HG02870 (cell line): ENCODE measurements at regions not wholly inside any gene's neighbourhood (a gene's known extent, or its start where the extent isn't known, plus 50 kb on each side); places are given as distances from the start of the nearest gene placed in this dataset.
"Not testable (repeated sequence)": the region's sequence is repeated elsewhere in the genome, so short reads cannot be mapped to it uniquely, and the experiment has no call there.

Source experiments
- ATAC-seq: cut with Tn5 transposase; IDR thresholded peaks from one replicate; pipeline ENCODE4 v1.9.1; 2021; ENCODE audit warnings: mild to moderate bottlenecking, moderate library complexity; ENCODE audit not compliant: unreplicated experiment

DNA sequence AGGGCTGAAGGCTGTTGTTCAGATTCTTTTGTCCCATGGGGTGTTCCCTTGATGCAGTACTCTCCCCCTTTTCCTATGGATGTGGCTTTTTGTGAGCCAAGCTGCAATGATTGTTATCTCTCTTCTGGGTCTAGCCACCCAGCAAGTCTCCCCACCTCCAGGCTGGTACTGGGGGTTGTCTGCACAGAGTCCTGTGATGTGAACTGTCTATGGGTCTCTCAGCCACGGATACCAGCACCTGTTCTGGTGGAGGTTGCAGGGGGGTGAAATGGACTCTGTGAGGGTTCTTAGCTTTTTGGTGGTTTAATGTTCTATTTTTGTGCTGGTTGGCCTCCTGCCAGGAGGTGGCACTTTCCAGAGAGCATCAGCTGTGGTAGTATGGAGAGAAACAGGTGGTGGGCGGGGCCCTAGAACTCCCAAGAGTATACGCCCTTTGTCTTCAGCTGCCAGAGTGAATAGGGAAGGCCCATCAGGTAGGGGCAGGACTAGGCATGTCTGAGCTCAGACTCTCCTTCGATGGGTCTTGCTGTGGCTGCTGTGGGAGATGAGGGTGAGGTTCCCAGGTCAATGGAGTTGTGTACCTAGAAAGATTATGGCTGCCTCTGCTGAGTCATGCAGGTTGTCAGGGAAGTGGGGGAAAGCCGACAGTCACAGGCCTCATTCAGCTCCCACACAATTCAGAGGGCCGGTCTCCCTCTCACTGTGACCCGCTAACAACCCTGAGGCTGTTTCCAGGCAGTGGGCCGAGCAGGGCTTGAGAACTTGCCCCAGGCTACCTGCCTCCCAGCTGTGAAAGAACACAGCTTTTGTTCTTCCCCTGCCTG lies 87.4 kb downstream of the DLEU7 start:
- not testable (repeated sequence) for ATAC-seq

DNA sequence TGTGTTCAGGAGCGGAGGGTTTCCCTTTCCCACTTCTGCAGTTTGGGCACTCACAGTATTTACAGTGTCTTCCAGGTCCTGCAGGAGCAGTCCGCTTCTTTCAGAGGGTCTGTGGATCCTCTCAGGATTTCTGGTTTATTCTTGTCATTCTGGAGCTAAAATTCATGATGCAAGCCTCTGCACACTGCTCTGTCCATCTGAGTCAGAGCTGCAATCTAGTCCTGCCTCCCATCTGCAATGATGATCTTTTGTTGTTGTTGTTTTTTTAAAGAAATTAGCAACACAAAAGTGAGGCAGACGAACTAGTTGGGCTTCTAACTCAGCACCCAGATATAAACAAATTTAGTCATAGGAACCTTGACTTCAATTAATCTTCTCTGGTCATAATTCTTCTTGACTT lies 86.5 kb downstream of the DLEU7 start:
- no peak for ATAC-seq

DNA sequence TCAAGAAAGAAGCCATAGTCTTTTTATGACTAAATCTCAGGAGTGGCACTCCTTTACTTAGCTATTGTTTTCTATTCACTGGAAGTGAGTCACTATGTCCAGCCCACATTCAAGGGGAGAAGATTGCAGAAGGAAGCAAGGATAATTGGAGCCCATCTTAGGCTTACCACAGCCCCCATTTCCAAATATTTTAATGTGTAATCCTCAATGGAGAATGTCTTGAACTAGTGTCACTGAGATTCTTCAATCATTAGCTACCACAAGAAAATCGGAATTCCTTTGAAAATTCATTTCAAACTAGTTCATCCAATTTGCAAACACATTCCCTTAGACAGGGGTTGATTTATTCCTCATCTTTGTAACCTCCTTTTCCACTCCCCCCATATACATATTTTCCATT lies 84.7 kb downstream of the DLEU7 start:
- no peak for ATAC-seq

DNA sequence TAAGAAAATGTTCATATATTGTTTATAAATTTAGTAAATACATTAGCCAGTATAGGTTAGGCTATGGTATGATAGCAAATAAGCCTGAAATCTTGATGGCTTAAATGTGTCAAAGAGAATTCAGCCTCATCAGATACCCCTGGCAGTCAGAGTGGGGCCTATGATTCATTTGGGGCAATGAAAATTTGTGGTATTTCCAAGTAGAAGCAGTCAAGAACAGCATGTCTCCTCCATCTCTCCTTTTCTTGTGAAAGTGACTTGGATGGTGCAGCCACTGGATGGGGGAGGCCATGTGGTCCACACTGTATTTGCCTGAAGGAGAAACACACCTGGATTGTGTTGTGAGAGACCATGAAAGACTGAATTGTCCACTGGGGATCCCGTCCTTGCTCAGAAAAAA lies 82.7 kb downstream of the DLEU7 start:
- ATAC-seq: no peak

DNA sequence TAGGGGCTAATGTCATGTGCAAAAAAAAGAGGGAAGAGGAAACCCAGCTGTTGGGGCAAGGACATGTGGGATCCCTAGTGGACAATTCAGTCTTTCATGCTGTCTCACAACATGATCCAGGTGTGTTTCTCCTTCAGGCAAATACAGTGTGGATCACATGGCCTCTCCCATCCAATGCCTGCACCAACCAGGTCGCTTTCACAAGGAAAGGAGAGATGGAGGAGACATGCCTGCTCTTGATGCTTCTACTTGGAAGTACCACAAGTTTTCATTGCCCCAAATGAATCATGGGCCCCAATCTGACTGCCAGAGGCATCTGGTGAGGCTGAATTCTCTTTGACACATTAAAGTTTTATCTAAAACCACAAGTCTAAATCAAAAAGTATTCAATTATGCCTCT lies 82.1 kb downstream of the DLEU7 start:
- no peak for ATAC-seq

DNA sequence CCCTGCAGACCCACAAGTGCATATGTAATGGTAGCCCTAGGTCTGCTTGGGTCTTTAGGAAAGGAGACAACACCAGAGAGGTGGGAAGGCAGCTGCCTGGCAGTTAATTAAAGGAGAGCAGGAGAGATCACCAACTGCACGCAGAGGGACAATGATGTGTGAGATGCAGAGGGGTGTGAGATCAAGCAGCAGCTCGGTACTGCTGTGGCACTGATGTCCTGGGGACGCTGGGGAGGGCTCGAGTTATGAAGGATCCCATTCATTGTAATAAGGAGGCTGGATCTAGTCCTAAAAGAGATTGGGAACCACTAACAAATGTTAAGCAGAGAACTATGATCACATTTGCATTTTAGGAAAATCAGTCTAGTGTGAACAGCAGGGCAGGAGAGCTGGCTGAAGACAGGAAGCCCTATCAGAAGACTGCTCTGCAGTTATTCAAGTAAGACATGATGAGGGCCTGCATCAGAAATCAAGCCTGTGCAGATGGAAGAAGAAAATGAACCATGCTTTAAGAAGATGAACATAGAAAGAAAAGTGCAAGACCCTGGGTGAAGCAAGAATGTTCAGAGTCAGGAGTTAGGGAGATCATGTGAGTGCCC lies 80.4 kb downstream of the DLEU7 start:
- no peak for ATAC-seq

DNA sequence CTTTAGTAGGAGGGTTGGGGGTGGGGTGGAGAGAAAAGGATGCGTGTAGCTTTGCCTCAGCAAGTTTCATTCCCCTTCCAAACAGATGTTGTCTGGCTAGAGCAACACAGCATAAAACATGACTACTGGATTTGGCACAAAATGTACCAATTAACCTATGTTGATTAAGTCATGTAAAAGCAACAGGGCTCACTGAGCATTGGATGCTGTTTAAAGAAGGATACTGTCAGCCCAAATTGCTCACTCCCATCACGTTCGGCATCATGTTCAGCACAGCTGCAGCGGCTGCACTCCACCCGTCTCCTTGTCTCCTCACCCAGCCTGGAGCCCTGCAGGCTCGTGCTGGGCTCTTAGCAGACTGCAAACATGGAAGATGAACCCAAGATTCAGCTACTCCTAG lies 77.5 kb downstream of the DLEU7 start:
- ATAC-seq: no peak

DNA sequence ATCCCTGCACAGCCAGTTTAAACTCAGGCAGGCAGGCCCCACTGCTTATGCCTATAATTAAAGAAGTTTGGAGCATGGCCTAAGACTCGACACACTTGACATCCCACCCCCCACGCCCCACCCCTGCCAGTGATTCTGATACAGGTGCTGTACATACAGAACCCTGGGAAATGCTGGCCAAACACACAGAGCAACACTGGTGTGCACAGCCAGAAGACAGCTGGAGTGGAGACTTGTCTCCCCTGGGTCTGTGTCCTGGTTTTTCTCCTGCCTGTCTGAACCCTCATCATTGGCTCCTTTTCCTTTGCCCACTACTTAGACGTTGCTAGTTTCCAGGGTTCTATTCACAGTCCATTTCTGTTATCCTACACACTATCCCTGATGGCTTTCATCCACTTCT lies 76.8 kb downstream of the DLEU7 start:
- no peak for ATAC-seq

DNA sequence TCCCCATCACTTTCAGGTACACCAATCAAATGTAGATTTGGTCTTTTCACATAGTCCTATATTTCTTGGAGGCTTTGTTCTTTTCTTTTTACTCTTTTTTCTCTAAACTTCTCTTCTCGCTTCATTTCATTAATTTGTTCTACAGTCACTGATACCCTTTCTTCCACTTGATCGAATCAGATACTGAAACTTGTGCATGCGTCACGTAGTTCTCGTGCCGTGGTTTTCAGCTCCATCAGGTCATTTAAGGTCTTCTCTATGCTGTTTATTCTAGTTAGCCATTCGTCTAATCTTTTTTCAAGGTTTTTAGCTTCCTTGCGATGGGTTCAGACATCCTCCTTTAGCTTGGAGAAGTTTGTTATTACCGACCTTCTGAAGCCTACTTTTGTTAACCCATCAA lies 70.6 kb downstream of the DLEU7 start:
- not testable (repeated sequence) for ATAC-seq
